GM23338 (cell line): ENCODE measurements at regions not wholly inside any gene's neighbourhood (a gene's known extent, or its start where the extent isn't known, plus 50 kb on each side); places are given as distances from the start of the nearest gene placed in this dataset.
A peak's percentile ranks its signal among the peaks of the same experiment; 100 is the strongest.

Source experiments
- ATAC-seq: fragments of 200-7000 bp; cut with Tn5 transposase; 3 replicates; pipeline ENCODE4 v1.9.1; 2020
- DNase-seq: peaks from one replicate; pipeline ENCODE4 v3.0.0-alpha.2; 2015; ENCODE audit warnings: low spot score
- H2AFZ ChIP-seq: fragments of 200-600 bp; sonication (generic); 2 replicates; pipeline ENCODE4 v1.8.0; 2016; ENCODE audit warnings: antibody characterized with exemption, mild to moderate bottlenecking, moderate library complexity
- H3F3A ChIP-seq: fragments of 200-600 bp; sonication (generic); replicated peaks from 2 replicates; pipeline ENCODE4 v1.8.0; 2017; ENCODE audit warnings: antibody characterized with exemption, mixed run types, low read depth
- H3K27ac ChIP-seq: fragments of 200-600 bp; sonication (generic); 2 replicates; pipeline ENCODE4 v1.6.1; 2016; ENCODE audit warnings: low read depth
- H3K27me3 ChIP-seq: fragments of 200-600 bp; sonication (generic); 2 replicates; pipeline ENCODE4 v1.8.0; 2016; ENCODE audit warnings: mild to moderate bottlenecking, mixed run types, moderate library complexity; ENCODE audit not compliant: insufficient read depth
- H3K36me3 ChIP-seq: fragments of 200-600 bp; sonication (generic); 2 replicates; pipeline ENCODE4 v1.8.0; 2016; ENCODE audit warnings: mild to moderate bottlenecking; ENCODE audit not compliant: insufficient read depth
- H3K4me1 ChIP-seq: fragments of 200-600 bp; sonication (generic); 2 replicates; pipeline ENCODE4 v1.8.0; 2016; ENCODE audit warnings: mild to moderate bottlenecking, moderate library complexity; ENCODE audit not compliant: insufficient read depth
- H3K4me2 ChIP-seq: fragments of 200-600 bp; sonication (generic); 2 replicates; pipeline ENCODE4 v1.7.1; 2017; ENCODE audit warnings: mixed run types
- H3K4me3 ChIP-seq: fragments of 200-600 bp; sonication (generic); 2 replicates; pipeline ENCODE4 v1.6.1; 2016; ENCODE audit warnings: mixed run types
- H3K79me2 ChIP-seq: fragments of 200-600 bp; sonication (generic); replicated peaks from 2 replicates; pipeline ENCODE4 v1.8.0; 2017; ENCODE audit warnings: mild to moderate bottlenecking; ENCODE audit not compliant: insufficient read depth
- H3K9me2 ChIP-seq: fragments of 200-600 bp; sonication (generic); 2 replicates; pipeline ENCODE4 v1.8.0; 2017; ENCODE audit not compliant: insufficient read depth
- H4K20me1 ChIP-seq: fragments of 200-600 bp; sonication (generic); replicated peaks from 2 replicates; pipeline ENCODE4 v1.8.0; 2017; ENCODE audit warnings: mild to moderate bottlenecking; ENCODE audit not compliant: insufficient read depth
- H3K27ac Mint-ChIP-seq: 2 replicates; pipeline ENCODE4 v1.8.0; 2020; ENCODE audit warnings: inconsistent platforms, mild to moderate bottlenecking, moderate library complexity, mixed read lengths
- H3K27me3 Mint-ChIP-seq: 3 replicates; pipeline ENCODE4 v1.8.0; 2022; ENCODE audit warnings: low read depth, mild to moderate bottlenecking, moderate library complexity, mixed read lengths, inconsistent platforms; ENCODE audit not compliant: insufficient read depth, poor library complexity
- H3K36me3 Mint-ChIP-seq: 3 replicates; pipeline ENCODE4 v1.8.0; 2021; ENCODE audit warnings: low read depth, mild to moderate bottlenecking, inconsistent platforms, moderate library complexity, mixed read lengths
- H3K4me1 Mint-ChIP-seq: 3 replicates; pipeline ENCODE4 v1.8.0; 2020; ENCODE audit warnings: mild to moderate bottlenecking, inconsistent platforms, mixed read lengths
- H3K4me3 Mint-ChIP-seq: 3 replicates; pipeline ENCODE4 v1.8.0; 2021; ENCODE audit warnings: moderate library complexity, mild to moderate bottlenecking, inconsistent platforms, mixed read lengths
- H3K9me3 Mint-ChIP-seq: 3 replicates; pipeline ENCODE4 v1.8.0; 2020; ENCODE audit warnings: moderate library complexity, mild to moderate bottlenecking, inconsistent platforms, mixed read lengths
- CTCF ChIP-seq, 2 experiments: fragments of 200-600 bp in 1 of 2; sonication (generic) in 1 of 2; conservative IDR thresholded peaks; 2 replicates each; pipeline versions ENCODE4 v1.5.1 to v1.6.1; 2016 to 2017; ENCODE audit warnings: antibody characterized with exemption in 2 of 2, low read depth in 2 of 2, mild to moderate bottlenecking in 2 of 2, moderate library complexity in 1 of 2
- ETS1 ChIP-seq: IDR thresholded peaks from 2 replicates; pipeline ENCODE4 v1.6.1; 2016; ENCODE audit warnings: antibody characterized with exemption
- EZH2 ChIP-seq: fragments of 200-600 bp; sonication (generic); IDR thresholded peaks from one replicate; pipeline ENCODE4 v1.8.0; 2017; ENCODE audit warnings: antibody characterized with exemption, mild to moderate bottlenecking, low read depth; ENCODE audit not compliant: unreplicated experiment
- EZH2phosphoT487 ChIP-seq: fragments of 200-600 bp; sonication (generic); IDR thresholded peaks from one replicate; pipeline ENCODE4 v1.8.1; 2018; ENCODE audit warnings: antibody characterized with exemption; ENCODE audit not compliant: unreplicated experiment
- NANOG ChIP-seq: IDR thresholded peaks from 2 replicates; pipeline ENCODE4 v1.6.1; 2016; ENCODE audit warnings: antibody characterized with exemption, borderline replicate concordance
- POLR2AphosphoS5 ChIP-seq: IDR thresholded peaks from 2 replicates; pipeline ENCODE4 v1.6.1; 2016; ENCODE audit warnings: antibody characterized with exemption, low read depth
- REST ChIP-seq: IDR thresholded peaks from one replicate; pipeline ENCODE4 v1.6.1; 2018; ENCODE audit warnings: antibody characterized with exemption; ENCODE audit not compliant: unreplicated experiment
- ZNF114 ChIP-seq: fragments of 250-450 bp; sonication (Bioruptor Pico); IDR thresholded peaks from 2 replicates; pipeline ENCODE4 v1.5.0; 2020; ENCODE audit warnings: mild to moderate bottlenecking, moderate library complexity
- ZNF462 ChIP-seq: fragments of 250-450 bp; sonication (Bioruptor Pico); IDR thresholded peaks from 2 replicates; pipeline ENCODE4 v1.5.0; 2020; ENCODE audit warnings: mild to moderate bottlenecking, moderate library complexity

GRCh38 chr4:3851211-3851610 is 85.0 kb downstream of the ADRA2C start (continued):
- TF ChIP-seq REST (no peak), POLR2AphosphoS5 (no peak), ETS1 (no peak), CTCF (conservative IDR thresholded peaks at IDR 0.05; ENCODE audit: low read depth in 2 of 2) (no peak), NANOG (no peak), EZH2 (no peak), ZNF114 (CRISPR knock-in tag) (no peak)

- Mint-ChIP-seq H3K4me3 (no peak overlapping the region), H3K36me3 (peaks cover 15% of the 10 kb centered on the region; the same call in 2 of the 3 replicates), H3K4me1 (peaks cover 16% of the 10 kb centered on the region), H3K9me3 (peaks cover 27% of the 10 kb centered on the region), H3K27ac (no peak overlapping the region), H3K27me3 (peaks cover 6% of the 10 kb centered on the region)
- Histone ChIP-seq H3K4me2 (peak overlapping the region; percentile 67; the same call in 1 of the 2 replicates), H4K20me1 (no peaks in the 10 kb centered on the region), H3K79me2 (no peaks in the 10 kb centered on the region), H3K27me3 (no peaks in the 10 kb centered on the region), H3K4me3 (no peak overlapping the region), H3K9me2 (no peaks in the 10 kb centered on the region), H3K4me1 (peaks cover 14% of the 10 kb centered on the region), H2AFZ (no peak overlapping the region), H3K36me3 (no peaks in the 10 kb centered on the region), H3K27ac (no peak overlapping the region), H3F3A (no peaks in the 10 kb centered on the region)
- ATAC-seq (no peak), DNase-seq (no peak)
- TF ChIP-seq NANOG (no peak), ZNF462 (CRISPR knock-in tag) (no peak), EZH2phosphoT487 (no peak), CTCF (conservative IDR thresholded peaks at IDR 0.05; ENCODE audit: low read depth in 2 of 2) (no peak), EZH2 (no peak), ZNF114 (CRISPR knock-in tag) (no peak)
Observed at GRCh38 chr4:3851881-3852280, 85.7 kb downstream of the ADRA2C start.
